Neuronal stem cell (in vitro differentiated cells): ENCODE measurements at regions not wholly inside any gene's neighbourhood (a gene's known extent, or its start where the extent isn't known, plus 50 kb on each side); places are given as distances from the start of the nearest gene placed in this dataset.

Source experiments
- DNase-seq: peaks from one replicate; pipeline ENCODE4 v3.0.0-alpha.2; 2013; ENCODE audit warnings: low spot score
- H2AFZ ChIP-seq: one replicate; pipeline ENCODE4 v1.6.1; 2013; ENCODE audit warnings: mild to moderate bottlenecking, low read length, inconsistent platforms
- H2AK5ac ChIP-seq: 2 replicates; pipeline ENCODE4 v1.6.1; 2013; ENCODE audit warnings: low read depth, mild to moderate bottlenecking, inconsistent platforms, low read length, moderate library complexity, mixed read lengths
- H2BK120ac ChIP-seq: 2 replicates; pipeline ENCODE4 v1.6.1; 2013; ENCODE audit warnings: low read depth, mild to moderate bottlenecking, inconsistent platforms, low read length, moderate library complexity, mixed read lengths
- H2BK12ac ChIP-seq: one replicate; pipeline ENCODE4 v1.6.1; 2013; ENCODE audit warnings: low read length, inconsistent platforms
- H2BK15ac ChIP-seq: 2 replicates; pipeline ENCODE4 v1.6.1; 2013; ENCODE audit warnings: mild to moderate bottlenecking, low read length, inconsistent platforms, mixed read lengths
- H2BK5ac ChIP-seq: one replicate; pipeline ENCODE4 v1.6.1; 2013; ENCODE audit warnings: inconsistent platforms, mild to moderate bottlenecking, low read length, moderate library complexity
- H3K14ac ChIP-seq: one replicate; pipeline ENCODE4 v1.6.1; 2013; ENCODE audit warnings: low read length, inconsistent platforms
- H3K18ac ChIP-seq: 2 replicates; pipeline ENCODE4 v1.6.1; 2013; ENCODE audit warnings: low read length, inconsistent platforms
- H3K23ac ChIP-seq: 2 replicates; pipeline ENCODE4 v1.6.1; 2013; ENCODE audit warnings: low read depth, mild to moderate bottlenecking, mixed read lengths, low read length, inconsistent platforms; ENCODE audit not compliant: poor library complexity
- H3K27ac ChIP-seq: replicated peaks from 3 replicates; pipeline ENCODE4 v1.5.1; 2013; ENCODE audit warnings: low read length, inconsistent platforms
- H3K27me3 ChIP-seq, 3 experiments: 2 replicates each; pipeline ENCODE4 v1.6.1; 2013; ENCODE audit warnings: low read length in 3 of 3, mild to moderate bottlenecking in 2 of 3, inconsistent platforms in 1 of 3, low read depth in 1 of 3, mixed read lengths in 1 of 3, moderate library complexity in 1 of 3; ENCODE audit not compliant: control insufficient read depth in 3 of 3, insufficient read depth in 3 of 3
- H3K36me3 ChIP-seq, 2 donors: replicated peaks in 1 of 2; 2 replicates each; pipeline ENCODE4 v1.6.1; 2013; ENCODE audit warnings: low read length in 2 of 2; ENCODE audit not compliant: control insufficient read depth in 2 of 2, insufficient read depth in 2 of 2
- H3K4ac ChIP-seq: 2 replicates; pipeline ENCODE4 v1.6.1; 2013; ENCODE audit warnings: inconsistent platforms, mild to moderate bottlenecking, low read length, moderate library complexity
- H3K4me1 ChIP-seq, 2 donors: 1 replicate in 1 of 2; 2 replicates in 1 of 2; pipeline ENCODE4 v1.6.1; 2013; ENCODE audit warnings: low read length in 2 of 2, low read depth in 1 of 2; ENCODE audit not compliant: control insufficient read depth in 2 of 2, insufficient read depth in 1 of 2
- H3K4me2 ChIP-seq: one replicate; pipeline ENCODE4 v1.6.1; 2013; ENCODE audit warnings: mild to moderate bottlenecking, low read length, inconsistent platforms; ENCODE audit not compliant: insufficient read depth, poor library complexity, severe bottlenecking
- H3K4me3 ChIP-seq, 2 donors: 2 replicates each; pipeline ENCODE4 v1.5.1; 2013; ENCODE audit warnings: low read length in 2 of 2, mild to moderate bottlenecking in 2 of 2, inconsistent platforms in 1 of 2, moderate library complexity in 1 of 2
- H3K79me1 ChIP-seq: one replicate; pipeline ENCODE4 v1.6.1; 2013; ENCODE audit warnings: low read depth, mild to moderate bottlenecking, inconsistent platforms, low read length, moderate library complexity
- H3K9ac ChIP-seq: one replicate; pipeline ENCODE4 v1.6.1; 2013; ENCODE audit warnings: mild to moderate bottlenecking, low read depth, low read length, inconsistent platforms; ENCODE audit not compliant: poor library complexity
- H3K9me3 ChIP-seq, 2 donors: replicated peaks in 1 of 2; 2 replicates each; pipeline versions ENCODE3 to v1.6.1; 2013; ENCODE audit warnings: low read length in 2 of 2, mild to moderate bottlenecking in 2 of 2, inconsistent platforms in 1 of 2, low read depth in 1 of 2, mixed read lengths in 1 of 2, moderate library complexity in 1 of 2; ENCODE audit not compliant: control insufficient read depth in 2 of 2, insufficient read depth in 1 of 2
- H4K8ac ChIP-seq: one replicate; pipeline ENCODE4 v1.6.1; 2013; ENCODE audit warnings: low read depth, mild to moderate bottlenecking, inconsistent platforms, low read length, moderate library complexity
- H4K91ac ChIP-seq: one replicate; pipeline ENCODE4 v1.6.1; 2013; ENCODE audit warnings: low read length, low read depth, mild to moderate bottlenecking, inconsistent platforms; ENCODE audit not compliant: poor library complexity
- WGBS, 2 donors: extraction: QIAGEN DNeasy Blood & Tissue Kit; methylation state at CpG; one replicate each; pipeline ENCODE4 v1.1.7; 2013; ENCODE audit warnings: missing lambda C conversion rate in 2 of 2, mixed read lengths in 1 of 2; ENCODE audit not compliant: insufficient read length in 2 of 2, insufficient replicate concordance in 1 of 2; ENCODE audit errors: extremely low coverage in 2 of 2; 5-methylcytosine and 5-hydroxymethylcytosine counted together

DNA sequence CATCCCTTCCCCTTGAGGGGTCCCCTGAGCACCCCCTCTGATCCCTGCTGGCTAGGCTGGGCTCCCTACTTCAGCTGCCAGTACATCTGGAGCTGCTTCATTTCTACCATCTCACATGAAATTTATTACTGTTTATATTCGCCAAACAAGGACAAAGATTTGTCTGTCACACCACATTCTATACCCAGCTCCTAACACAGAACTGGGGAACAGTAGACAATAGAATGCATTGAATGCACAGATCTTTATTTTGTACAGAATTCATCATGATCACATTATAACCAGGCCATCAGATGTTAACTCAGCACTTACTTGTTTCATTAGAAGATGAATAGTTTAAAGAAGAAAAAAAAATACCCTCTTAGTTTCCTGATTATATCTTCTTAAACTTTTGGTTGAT is 159.4 kb downstream of the KLF5 start:
- no peak overlapping the region for H2BK120ac ChIP-seq
- no peak overlapping the region for H3K4ac ChIP-seq
- no peak overlapping the region for H3K9ac ChIP-seq
- H3K18ac ChIP-seq: no peak overlapping the region
- H3K14ac ChIP-seq: no peak overlapping the region
- H3K9me3 ChIP-seq: no peaks in the 10 kb centered on the region
- H2AK5ac ChIP-seq: no peak overlapping the region
- H3K27ac ChIP-seq: no peak overlapping the region
- no peak overlapping the region for H2BK15ac ChIP-seq
- no peak overlapping the region for H4K91ac ChIP-seq
- no CpG with 5 or more reads among the region's 1 CpG for WGBS, 2 donors
- no peaks in the 10 kb centered on the region for H3K79me1 ChIP-seq
- H2BK5ac ChIP-seq: no peak overlapping the region
- H2BK12ac ChIP-seq: no peak overlapping the region
- no peak overlapping the region for H4K8ac ChIP-seq
- H3K4me1 ChIP-seq: no peaks in the 10 kb centered on the region
- no peak overlapping the region for H3K4me2 ChIP-seq
- no peak overlapping the region for H3K4me3 ChIP-seq
- no peaks in the 10 kb centered on the region for H3K36me3 ChIP-seq
- H2AFZ ChIP-seq: no peak overlapping the region
- no peaks in the 10 kb centered on the region for H3K27me3 ChIP-seq
- no peak overlapping the region for H3K23ac ChIP-seq
- no peak for DNase-seq

- WGBS, 2 donors: no CpG with 5 or more reads among the region's 5 CpGs
These were observed 157.6 kb downstream of the KLF5 start for GRCh38 chr13:73216381-73216831.

DNA sequence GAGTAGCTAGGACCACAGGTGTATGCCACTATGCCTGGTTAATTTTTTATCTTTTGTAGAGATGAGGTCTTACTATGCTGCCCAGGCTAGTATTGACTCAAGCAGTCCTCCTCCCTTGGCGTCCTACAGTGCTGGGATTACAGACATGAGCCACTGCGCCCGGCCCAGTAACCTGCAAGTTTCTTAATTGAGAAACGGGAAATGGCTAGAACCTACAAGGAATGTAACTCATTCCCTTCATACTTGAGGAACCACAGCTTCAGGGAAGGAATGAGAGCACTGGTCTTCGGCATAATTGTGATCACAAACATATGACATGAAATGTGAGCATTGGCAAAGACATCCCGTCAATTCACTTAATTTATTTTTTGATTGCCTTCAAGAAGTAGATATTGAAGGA is 157.0 kb downstream of the KLF5 start:
- H2BK120ac ChIP-seq: no peak overlapping the region
- no peaks in the 10 kb centered on the region for H3K27me3 ChIP-seq
- H3K9ac ChIP-seq: no peak overlapping the region
- no peak overlapping the region for H3K27ac ChIP-seq
- no peaks in the 10 kb centered on the region for H3K9me3 ChIP-seq
- no peak overlapping the region for H3K18ac ChIP-seq
- no peak overlapping the region for H3K4ac ChIP-seq
- no CpG with 5 or more reads among the region's 6 CpGs for WGBS, 2 donors
- no peaks in the 10 kb centered on the region for H3K4me1 ChIP-seq
- H4K91ac ChIP-seq: no peak overlapping the region
- no peak overlapping the region for H4K8ac ChIP-seq
- no peak overlapping the region for H3K4me3 ChIP-seq
- no peak for DNase-seq
- no peak overlapping the region for H3K14ac ChIP-seq
- H2BK5ac ChIP-seq: no peak overlapping the region
- no peak overlapping the region for H3K23ac ChIP-seq
- H2AK5ac ChIP-seq: no peak overlapping the region
- H2BK15ac ChIP-seq: no peak overlapping the region
- no peak overlapping the region for H3K4me2 ChIP-seq
- H3K79me1 ChIP-seq: no peaks in the 10 kb centered on the region
- no peak overlapping the region for H2AFZ ChIP-seq
- no peaks in the 10 kb centered on the region for H3K36me3 ChIP-seq
- H2BK12ac ChIP-seq: no peak overlapping the region

More at GRCh38 chr13:73216381-73216831, 157.6 kb downstream of the KLF5 start:
- no peak overlapping the region for H3K4me3 ChIP-seq
- no peaks in the 10 kb centered on the region for H3K4me1 ChIP-seq
- H3K9ac ChIP-seq: no peak overlapping the region
- H3K27ac ChIP-seq: no peak overlapping the region
- no peak overlapping the region for H3K14ac ChIP-seq
- no peak for DNase-seq
- H3K18ac ChIP-seq: no peak overlapping the region
- no peaks in the 10 kb centered on the region for H3K36me3 ChIP-seq
- H3K4me2 ChIP-seq: no peak overlapping the region
- no peaks in the 10 kb centered on the region for H3K9me3 ChIP-seq
- no peak overlapping the region for H4K8ac ChIP-seq
- no peak overlapping the region for H3K4ac ChIP-seq
- no peak overlapping the region for H4K91ac ChIP-seq
- no peak overlapping the region for H2AK5ac ChIP-seq
- H2BK12ac ChIP-seq: no peak overlapping the region
- no peaks in the 10 kb centered on the region for H3K79me1 ChIP-seq
- H3K27me3 ChIP-seq: no peaks in the 10 kb centered on the region
- H2AFZ ChIP-seq: no peak overlapping the region
- no peak overlapping the region for H2BK5ac ChIP-seq
- no peak overlapping the region for H2BK15ac ChIP-seq
- no peak overlapping the region for H2BK120ac ChIP-seq
- no peak overlapping the region for H3K23ac ChIP-seq

DNA sequence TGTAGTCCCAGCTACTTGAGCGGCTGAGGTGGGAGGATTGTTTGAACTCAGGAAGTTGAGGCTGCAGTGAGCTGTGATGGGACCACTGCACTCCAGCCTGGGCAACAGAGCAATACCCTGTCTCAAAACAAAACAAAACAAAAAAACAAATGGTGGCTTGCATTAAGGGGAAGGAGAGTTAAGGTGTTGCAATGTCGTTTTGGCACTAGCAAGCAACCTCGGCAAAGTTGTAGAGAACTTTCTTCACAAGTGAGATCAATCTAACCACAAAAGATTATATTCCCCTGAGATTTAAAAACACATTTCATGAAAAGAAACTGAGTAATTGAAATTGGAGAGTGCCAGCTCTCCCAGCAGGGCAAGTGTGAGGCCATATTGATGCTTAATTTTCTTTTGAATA is 153.7 kb downstream of the KLF5 start:
- no peaks in the 10 kb centered on the region for H3K79me1 ChIP-seq
- WGBS, 2 donors: no CpG with 5 or more reads among the region's 3 CpGs
- no peak overlapping the region for H3K4me3 ChIP-seq
- no peak overlapping the region for H2AFZ ChIP-seq
- no peak overlapping the region for H3K4me2 ChIP-seq
- no peak overlapping the region for H2BK120ac ChIP-seq
- H3K4me1 ChIP-seq: peaks cover 0 to 2% of the 10 kb centered on the region in 2 donors
- H4K91ac ChIP-seq: no peak overlapping the region
- H3K18ac ChIP-seq: no peak overlapping the region
- H2BK15ac ChIP-seq: no peak overlapping the region
- no peak overlapping the region for H3K27ac ChIP-seq
- H2BK12ac ChIP-seq: no peak overlapping the region
- DNase-seq: no peak
- no peak overlapping the region for H3K14ac ChIP-seq
- H2AK5ac ChIP-seq: no peak overlapping the region
- H4K8ac ChIP-seq: no peak overlapping the region
- no peak overlapping the region for H3K9ac ChIP-seq
- H3K4ac ChIP-seq: no peak overlapping the region
- peaks cover 0 to 6% (median 0%) of the 10 kb centered on the region in 3 experiments for H3K27me3 ChIP-seq
- no peaks in the 10 kb centered on the region for H3K9me3 ChIP-seq
- H2BK5ac ChIP-seq: no peak overlapping the region
- no peaks in the 10 kb centered on the region for H3K36me3 ChIP-seq
- no peak overlapping the region for H3K23ac ChIP-seq
